Stomach (tissue), 8 donors: ENCODE measurements at regions not wholly inside any gene's neighbourhood (a gene's known extent, or its start where the extent isn't known, plus 50 kb on each side); places are given as distances from the start of the nearest gene placed in this dataset.

ENCODE experiments used
- DNase-seq, 2 donors: peaks; one replicate each; pipeline versions ENCODE4 v3.0.0 to v3.0.0-alpha.2; 2013 to 2019
- H3K27ac ChIP-seq, 5 donors: fragments of 200-600 bp in 4 of 5; sonication (generic) in 4 of 5; one replicate each; pipeline ENCODE4 v1.5.1; 2013 to 2019; ENCODE audit warnings: mild to moderate bottlenecking in 1 of 5, moderate library complexity in 1 of 5
- H3K27me3 ChIP-seq, 3 donors: fragments of 200-600 bp; sonication (generic); one replicate each; pipeline ENCODE4 v1.5.1; 2017 to 2019; ENCODE audit warnings: mixed run types in 1 of 3
- H3K36me3 ChIP-seq, 4 donors: fragments of 200-600 bp; sonication (generic); 1 replicate in 3 of 4; 2 replicates in 1 of 4; pipeline ENCODE4 v1.5.1; 2016 to 2019
- H3K4me1 ChIP-seq, 4 donors: fragments of 200-600 bp; sonication (generic); one replicate each; pipeline ENCODE4 v1.5.1; 2016 to 2019
- H3K4me3 ChIP-seq, 4 donors: fragments of 200-600 bp; sonication (generic) in 3 of 4; one replicate each; pipeline ENCODE4 v1.5.1; 2016 to 2019; ENCODE audit warnings: mild to moderate bottlenecking in 1 of 4
- H3K9me3 ChIP-seq, 4 donors: fragments of 200-600 bp; sonication (generic); one replicate each; pipeline ENCODE4 v1.5.1; 2016 to 2019
- EP300 ChIP-seq: sonication (generic); formaldehyde crosslinking; IDR thresholded peaks from one replicate; pipeline ENCODE4 v1.6.1; 2017; ENCODE audit warnings: antibody characterized with exemption
- POLR2A ChIP-seq, 4 donors: fragments of 450-650 bp; IDR thresholded peaks; one replicate each; pipeline ENCODE4 v1.6.1; 2016; ENCODE audit warnings: antibody characterized with exemption in 4 of 4, control low read depth in 2 of 4, mild to moderate bottlenecking in 1 of 4, moderate library complexity in 1 of 4
- POLR2AphosphoS5 ChIP-seq, 3 donors: sonication (generic); formaldehyde crosslinking; IDR thresholded peaks; one replicate each; pipeline ENCODE4 v1.6.1; 2016; ENCODE audit warnings: antibody characterized with exemption in 3 of 3
- WGBS, 5 donors: extraction: QIAGEN DNeasy Blood & Tissue Kit in 3 of 5; methylation state at CpG; one replicate each; pipeline versions ENCODE4 v1.1.5 to v1.1.7; 2013 to 2018; 5-methylcytosine and 5-hydroxymethylcytosine counted together
- intact Hi-C: fragments of 100-400 bp; cut with DNase I; formaldehyde crosslinking; loops from one replicate; pipeline ENCODE4 v1.15.1; 2023; ENCODE audit warnings: low total_unique reads
- TF ChIP-seq, protein P1 (sequence below), 7 experiments: fragments of 450-650 bp in 4 of 7; fragments of 200-600 bp in 3 of 7; sonication (generic) in 3 of 7; IDR thresholded peaks; one replicate each; pipeline ENCODE4 v1.5.1; 2016 to 2019; ENCODE audit warnings: antibody characterized with exemption in 7 of 7, control low read depth in 2 of 7, mild to moderate bottlenecking in 1 of 7
- donor health status: healthy with polysubstance abuse.
- donor health status: Bipolar disorder and iron deficiency.
- donor health status: healthy.

DNA sequence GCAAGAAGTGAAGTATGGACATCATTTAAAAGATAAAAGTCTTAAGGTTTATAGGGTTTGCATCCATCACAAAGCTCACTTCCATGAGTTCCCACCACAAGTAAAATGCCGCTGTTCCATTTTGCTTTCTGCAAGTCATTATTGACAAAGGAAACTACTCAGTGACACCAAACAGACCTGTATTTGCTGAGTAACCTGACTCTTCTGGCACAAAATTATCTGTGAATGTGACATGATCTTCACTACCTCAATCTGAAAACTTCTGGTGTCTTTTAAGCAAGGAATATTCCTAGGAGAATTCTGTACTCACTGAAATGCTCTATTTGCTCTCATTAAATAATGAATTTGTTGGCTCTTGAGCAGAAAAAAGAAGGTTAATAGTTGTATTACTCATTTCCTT is 1077.4 kb upstream of the ADGRL4 start:
- intact Hi-C loops: no loop called here
- DNase-seq: no peak
- WGBS, 5 donors: 65 to 76% (median 68%) methylated on average over 1 of the region's 1 CpG
- H3K27ac ChIP-seq: no peak overlapping the region
- H3K9me3 ChIP-seq: no peaks in the 10 kb centered on the region
- H3K36me3 ChIP-seq: no peaks in the 10 kb centered on the region
- TF ChIP-seq EP300 (no peak), POLR2A (IDR thresholded peaks at IDR 0.05) (no peak), POLR2AphosphoS5 (IDR thresholded peaks at IDR 0.05) (no peak)
- TF ChIP-seq, protein P1, sequence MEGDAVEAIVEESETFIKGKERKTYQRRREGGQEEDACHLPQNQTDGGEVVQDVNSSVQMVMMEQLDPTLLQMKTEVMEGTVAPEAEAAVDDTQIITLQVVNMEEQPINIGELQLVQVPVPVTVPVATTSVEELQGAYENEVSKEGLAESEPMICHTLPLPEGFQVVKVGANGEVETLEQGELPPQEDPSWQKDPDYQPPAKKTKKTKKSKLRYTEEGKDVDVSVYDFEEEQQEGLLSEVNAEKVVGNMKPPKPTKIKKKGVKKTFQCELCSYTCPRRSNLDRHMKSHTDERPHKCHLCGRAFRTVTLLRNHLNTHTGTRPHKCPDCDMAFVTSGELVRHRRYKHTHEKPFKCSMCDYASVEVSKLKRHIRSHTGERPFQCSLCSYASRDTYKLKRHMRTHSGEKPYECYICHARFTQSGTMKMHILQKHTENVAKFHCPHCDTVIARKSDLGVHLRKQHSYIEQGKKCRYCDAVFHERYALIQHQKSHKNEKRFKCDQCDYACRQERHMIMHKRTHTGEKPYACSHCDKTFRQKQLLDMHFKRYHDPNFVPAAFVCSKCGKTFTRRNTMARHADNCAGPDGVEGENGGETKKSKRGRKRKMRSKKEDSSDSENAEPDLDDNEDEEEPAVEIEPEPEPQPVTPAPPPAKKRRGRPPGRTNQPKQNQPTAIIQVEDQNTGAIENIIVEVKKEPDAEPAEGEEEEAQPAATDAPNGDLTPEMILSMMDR (IDR thresholded peaks at IDR 0.05): no peak
- H3K4me3 ChIP-seq: no peak overlapping the region
- H3K4me1 ChIP-seq: no peaks in the 10 kb centered on the region
- no peaks in the 10 kb centered on the region for H3K27me3 ChIP-seq

DNA sequence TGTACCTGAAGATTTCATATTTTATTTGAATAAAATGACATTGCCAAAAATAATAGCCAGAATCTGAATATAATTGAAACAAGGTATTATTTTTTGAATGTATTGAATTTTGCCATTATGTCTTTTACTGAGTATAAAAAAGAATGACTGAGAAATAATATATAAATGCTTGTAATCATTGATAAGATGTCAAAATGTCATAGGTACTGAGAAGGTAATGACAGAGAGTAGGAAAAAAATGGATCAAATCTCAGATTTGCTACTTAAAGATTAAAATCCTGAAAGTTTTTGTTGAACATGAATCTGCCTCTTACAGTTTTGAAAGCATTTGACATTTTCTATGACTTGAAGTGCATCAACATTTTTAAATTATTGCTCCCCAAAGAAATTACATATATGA is 1069.9 kb upstream of the ADGRL4 start:
- intact Hi-C loops: no loop called here
- H3K4me3 ChIP-seq: no peak overlapping the region
- no peak overlapping the region for H3K27ac ChIP-seq
- H3K27me3 ChIP-seq: no peaks in the 10 kb centered on the region
- TF ChIP-seq EP300 (no peak), POLR2AphosphoS5 (IDR thresholded peaks at IDR 0.05) (no peak), POLR2A (IDR thresholded peaks at IDR 0.05) (no peak)
- TF ChIP-seq, protein P1 (IDR thresholded peaks at IDR 0.05): no peak
- no peaks in the 10 kb centered on the region for H3K36me3 ChIP-seq
- no peaks in the 10 kb centered on the region for H3K4me1 ChIP-seq
- no peak for DNase-seq
- no peaks in the 10 kb centered on the region for H3K9me3 ChIP-seq

DNA sequence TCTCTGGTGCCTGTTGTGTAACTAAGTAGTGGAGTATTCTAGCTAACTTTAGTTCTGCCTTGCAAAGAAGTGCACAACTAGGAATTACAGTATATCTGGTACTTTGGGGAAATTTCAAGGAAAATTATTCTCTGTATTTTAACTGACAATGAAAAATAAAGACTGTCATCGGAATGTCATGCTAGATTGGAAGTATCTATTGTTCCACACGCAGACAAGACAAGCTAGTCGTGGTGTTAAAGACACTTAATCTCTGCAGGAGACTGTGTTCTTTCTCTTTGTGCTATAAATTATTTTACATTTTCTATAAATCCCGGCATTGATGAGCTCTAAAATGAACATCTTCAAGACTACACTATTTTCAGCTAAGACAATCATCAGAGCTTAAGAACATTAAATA is 1068.8 kb upstream of the ADGRL4 start:
- TF ChIP-seq POLR2AphosphoS5 (IDR thresholded peaks at IDR 0.05): no peak
- TF ChIP-seq, protein P1 (IDR thresholded peaks at IDR 0.05): no peak
- no peak for TF ChIP-seq POLR2A (IDR thresholded peaks at IDR 0.05)
- no peaks in the 10 kb centered on the region for H3K36me3 ChIP-seq
- 72 to 80% (median 76%) methylated on average over 4 of the region's 4 CpGs for WGBS, 5 donors
- no peak overlapping the region for H3K4me3 ChIP-seq
- intact Hi-C loops: no loop called here
- no peaks in the 10 kb centered on the region for H3K27me3 ChIP-seq
- H3K9me3 ChIP-seq: no peaks in the 10 kb centered on the region
- no peak for DNase-seq
- H3K4me1 ChIP-seq: no peaks in the 10 kb centered on the region
- no peak overlapping the region for H3K27ac ChIP-seq

DNA sequence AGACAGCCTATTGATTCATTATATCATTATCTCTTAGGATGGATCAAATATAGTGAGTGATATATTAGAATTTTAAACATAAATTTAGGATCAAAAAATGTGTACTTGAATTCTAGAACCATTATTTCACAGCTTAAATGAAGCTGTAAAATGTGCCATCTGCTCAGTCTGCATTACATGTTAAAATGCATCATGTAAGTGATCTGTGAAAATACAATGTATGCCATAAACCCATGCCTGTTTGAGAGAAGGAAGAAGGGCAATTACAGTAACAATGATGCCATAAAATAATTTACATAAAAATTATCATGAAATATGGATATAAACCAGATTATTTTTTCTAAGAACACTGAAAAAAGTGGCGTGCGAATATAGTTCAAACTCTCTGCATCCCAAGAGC is 1066.0 kb upstream of the ADGRL4 start:
- no peaks in the 10 kb centered on the region for H3K9me3 ChIP-seq
- no peaks in the 10 kb centered on the region for H3K4me1 ChIP-seq
- no peaks in the 10 kb centered on the region for H3K27me3 ChIP-seq
- H3K27ac ChIP-seq: no peak overlapping the region
- no peaks in the 10 kb centered on the region for H3K36me3 ChIP-seq
- intact Hi-C loops: no loop called here
- WGBS, 5 donors: 92 to 100% (median 94%) methylated on average over 2 of the region's 2 CpGs
- DNase-seq: no peak
- H3K4me3 ChIP-seq: no peak overlapping the region
- no peak for TF ChIP-seq POLR2AphosphoS5 (IDR thresholded peaks at IDR 0.05)
- TF ChIP-seq, protein P1 (IDR thresholded peaks at IDR 0.05): no peak
- no peak for TF ChIP-seq EP300
- TF ChIP-seq POLR2A (IDR thresholded peaks at IDR 0.05): no peak

DNA sequence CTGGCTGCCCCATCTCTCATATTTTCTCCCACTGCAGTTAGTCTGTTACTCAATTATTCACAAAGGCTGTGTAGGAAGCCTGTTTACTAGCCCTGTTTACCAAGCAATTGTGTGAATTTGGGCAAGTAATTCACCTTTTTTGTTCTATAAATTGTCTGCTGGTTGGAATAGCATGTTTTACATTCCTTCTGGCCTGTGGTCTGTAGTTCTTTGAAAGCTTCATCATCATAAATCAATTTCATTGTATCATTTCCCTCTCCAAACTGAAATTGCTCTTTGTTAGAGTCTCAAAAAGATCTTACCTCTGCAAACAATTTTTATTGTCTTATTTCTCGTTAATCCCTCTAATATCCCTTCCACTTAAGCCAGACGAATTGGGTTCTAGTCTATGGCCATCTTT is 1059.5 kb upstream of the ADGRL4 start:
- H3K27me3 ChIP-seq: no peaks in the 10 kb centered on the region
- TF ChIP-seq POLR2AphosphoS5 (IDR thresholded peaks at IDR 0.05) (no peak), POLR2A (IDR thresholded peaks at IDR 0.05) (no peak), EP300 (no peak)
- no peak overlapping the region for H3K4me3 ChIP-seq
- no peaks in the 10 kb centered on the region for H3K9me3 ChIP-seq
- intact Hi-C loops: no loop called here
- no peaks in the 10 kb centered on the region for H3K36me3 ChIP-seq
- no peak for DNase-seq
- WGBS, 5 donors: 25 to 39% (median 36%) methylated on average over 2 of the region's 2 CpGs
- H3K27ac ChIP-seq: no peak overlapping the region
- H3K4me1 ChIP-seq: no peaks in the 10 kb centered on the region
